Keratinocyte (primary cell): ENCODE measurements at regions not wholly inside any gene's neighbourhood (a gene's known extent, or its start where the extent isn't known, plus 50 kb on each side); places are given as distances from the start of the nearest gene placed in this dataset.

Experiments
- DNase-seq: peaks from one replicate; pipeline ENCODE4 v3.0.0-alpha.2; 2011; ENCODE audit warnings: low read depth, missing footprints, low spot score
- FAIRE-seq: peaks from 2 replicates; lab custom pipeline; 2011; peaks lifted over from hg19 to GRCh38; lab: Jason Lieb, UNC
- H2AFZ ChIP-seq: 2 replicates; pipeline ENCODE4 v1.6.0; 2012; ENCODE audit warnings: low read length, control low read depth, inconsistent platforms; ENCODE audit not compliant: control insufficient read depth
- H3K27ac ChIP-seq: 2 replicates; pipeline ENCODE4 v1.5.1; 2011; ENCODE audit warnings: low read length; ENCODE audit not compliant: control insufficient read depth, insufficient read depth
- H3K27me3 ChIP-seq: 3 replicates; pipeline ENCODE4 v1.6.0; 2011; ENCODE audit warnings: low read length; ENCODE audit not compliant: control insufficient read depth, insufficient read depth; ENCODE audit errors: extremely low read depth
- H3K36me3 ChIP-seq, 2 experiments: 2 replicates in 1 of 2; 3 replicates in 1 of 2; pipeline ENCODE4 v1.5.1; 2011; ENCODE audit warnings: low read length in 2 of 2, mild to moderate bottlenecking in 1 of 2; ENCODE audit not compliant: control insufficient read depth in 2 of 2, insufficient read depth in 2 of 2; ENCODE audit errors: extremely low read depth in 1 of 2
- H3K4me1 ChIP-seq: 3 replicates; pipeline ENCODE4 v1.5.1; 2011; ENCODE audit warnings: low read length; ENCODE audit not compliant: control insufficient read depth, insufficient read depth; ENCODE audit errors: extremely low read depth
- H3K4me2 ChIP-seq: 3 replicates; pipeline ENCODE4 v1.6.0; 2011; ENCODE audit warnings: low read depth, low read length; ENCODE audit not compliant: control insufficient read depth, insufficient read depth; ENCODE audit errors: extremely low read depth
- H3K4me3 ChIP-seq, 3 experiments: fragments of 200-600 bp in 1 of 3; sonication (generic) in 1 of 3; 2 replicates in 2 of 3; 3 replicates in 1 of 3; pipeline ENCODE4 v1.5.1; 2011 to 2016; ENCODE audit warnings: low read length in 3 of 3, mild to moderate bottlenecking in 3 of 3, control low read depth in 2 of 3, inconsistent platforms in 1 of 3, low read depth in 1 of 3, mixed read lengths in 1 of 3, mixed run types in 1 of 3, moderate library complexity in 1 of 3; ENCODE audit not compliant: control insufficient read depth in 2 of 3, insufficient read depth in 2 of 3; ENCODE audit errors: extremely low read depth in 1 of 3
- H3K79me2 ChIP-seq: 2 replicates; pipeline ENCODE4 v1.6.0; 2012; ENCODE audit warnings: low read length; ENCODE audit not compliant: control insufficient read depth, insufficient read depth
- H3K9ac ChIP-seq: 3 replicates; pipeline ENCODE4 v1.6.0; 2011; ENCODE audit warnings: low read length; ENCODE audit not compliant: control insufficient read depth, insufficient read depth; ENCODE audit errors: extremely low read depth
- H3K9me1 ChIP-seq: 3 replicates; pipeline ENCODE4 v1.6.0; 2011; ENCODE audit warnings: low read length; ENCODE audit not compliant: control insufficient read depth, insufficient read depth; ENCODE audit errors: extremely low read depth
- H3K9me3 ChIP-seq: 2 replicates; pipeline ENCODE4 v1.5.1; 2012; ENCODE audit warnings: low read depth, low read length; ENCODE audit not compliant: control insufficient read depth
- H4K20me1 ChIP-seq: 3 replicates; pipeline ENCODE4 v1.6.0; 2011; ENCODE audit warnings: low read length; ENCODE audit not compliant: control insufficient read depth, insufficient read depth; ENCODE audit errors: extremely low read depth
- EZH2 ChIP-seq: IDR thresholded peaks from one replicate; pipeline ENCODE4 v1.6.1; 2012; ENCODE audit warnings: inconsistent platforms, mild to moderate bottlenecking, low read length, moderate library complexity
- dilution Hi-C: fragments of 300-500 bp; cut with MboI; formaldehyde crosslinking; loops from one replicate; pipeline ENCODE4 v1.7.0; 2020; ENCODE audit warnings: low sequenced_read_pairs; ENCODE audit not compliant: extremely low pct_ligation_motif_present
- TF ChIP-seq, protein P1 (sequence below), 3 experiments: IDR thresholded peaks in 1 of 3; conservative IDR thresholded peaks in 1 of 3; optimal IDR thresholded peaks in 1 of 3; 2 replicates in 2 of 3; 3 replicates in 1 of 3; pipeline versions ENCODE3 to v1.5.1; 2011; ENCODE audit warnings: low read length in 3 of 3, mild to moderate bottlenecking in 3 of 3, moderate library complexity in 2 of 3, control low read depth in 1 of 3, inconsistent platforms in 1 of 3; ENCODE audit not compliant: insufficient read depth in 2 of 3; ENCODE audit errors: extremely low read depth in 1 of 3

DNA sequence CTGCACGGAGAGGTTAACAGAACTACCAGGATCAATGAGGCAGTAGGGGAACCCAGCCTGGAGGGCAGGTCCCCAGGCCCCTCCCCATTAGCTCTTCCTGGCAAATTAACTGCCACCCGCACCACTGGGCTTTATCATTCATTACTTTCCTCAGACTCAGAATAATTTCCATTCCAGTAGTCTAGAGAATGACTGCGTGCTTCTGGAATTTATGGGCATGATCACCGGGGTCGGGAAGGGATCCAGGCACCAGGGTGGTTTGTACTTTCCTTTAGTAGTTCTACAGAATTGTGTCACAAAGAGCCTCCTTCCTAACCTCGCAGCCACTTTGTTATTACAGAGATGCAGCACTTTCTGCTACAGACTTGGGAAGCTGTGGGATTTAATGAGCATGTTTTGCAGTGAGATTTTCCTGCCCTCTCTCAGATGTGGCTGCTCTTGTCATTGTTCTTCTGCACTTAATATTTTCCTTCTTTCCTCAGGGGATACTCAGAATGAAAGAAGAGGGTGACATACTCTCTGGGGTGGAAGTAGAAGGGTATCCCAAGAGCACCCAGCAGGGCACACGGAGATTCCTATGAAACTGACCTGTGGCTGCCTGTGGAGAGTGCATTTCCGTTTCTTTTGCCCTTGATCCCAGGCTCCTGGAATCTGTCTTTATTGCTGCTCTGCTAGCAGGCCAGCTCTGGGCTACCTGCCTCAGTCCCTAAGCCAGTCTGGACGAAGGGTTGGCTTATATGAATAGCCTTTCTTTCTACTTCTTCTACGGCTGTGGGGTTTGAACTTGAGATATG lies 285.0 kb upstream of the SLC10A2 start:
- H3K27me3 ChIP-seq = no peaks in the 10 kb centered on the region
- H3K79me2 ChIP-seq = no peaks in the 10 kb centered on the region
- no peak for DNase-seq
- no peaks in the 10 kb centered on the region for H4K20me1 ChIP-seq
- dilution Hi-C loops = no loop called here
- H3K9me3 ChIP-seq = no peaks in the 10 kb centered on the region
- peak overlapping the region; percentile 74 for H2AFZ ChIP-seq
- no peak overlapping the region for H3K9ac ChIP-seq
- peak overlapping the region in 2 of 3 experiments; percentile 4 to 10 for H3K4me3 ChIP-seq
- H3K4me1 ChIP-seq = peaks cover 9% of the 10 kb centered on the region
- TF ChIP-seq, protein P1, sequence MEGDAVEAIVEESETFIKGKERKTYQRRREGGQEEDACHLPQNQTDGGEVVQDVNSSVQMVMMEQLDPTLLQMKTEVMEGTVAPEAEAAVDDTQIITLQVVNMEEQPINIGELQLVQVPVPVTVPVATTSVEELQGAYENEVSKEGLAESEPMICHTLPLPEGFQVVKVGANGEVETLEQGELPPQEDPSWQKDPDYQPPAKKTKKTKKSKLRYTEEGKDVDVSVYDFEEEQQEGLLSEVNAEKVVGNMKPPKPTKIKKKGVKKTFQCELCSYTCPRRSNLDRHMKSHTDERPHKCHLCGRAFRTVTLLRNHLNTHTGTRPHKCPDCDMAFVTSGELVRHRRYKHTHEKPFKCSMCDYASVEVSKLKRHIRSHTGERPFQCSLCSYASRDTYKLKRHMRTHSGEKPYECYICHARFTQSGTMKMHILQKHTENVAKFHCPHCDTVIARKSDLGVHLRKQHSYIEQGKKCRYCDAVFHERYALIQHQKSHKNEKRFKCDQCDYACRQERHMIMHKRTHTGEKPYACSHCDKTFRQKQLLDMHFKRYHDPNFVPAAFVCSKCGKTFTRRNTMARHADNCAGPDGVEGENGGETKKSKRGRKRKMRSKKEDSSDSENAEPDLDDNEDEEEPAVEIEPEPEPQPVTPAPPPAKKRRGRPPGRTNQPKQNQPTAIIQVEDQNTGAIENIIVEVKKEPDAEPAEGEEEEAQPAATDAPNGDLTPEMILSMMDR (optimal IDR thresholded peaks at IDR 0.05 in 1 of 3, IDR thresholded peaks at IDR 0.05 in 1 of 3, conservative IDR thresholded peaks at IDR 0.05 in 1 of 3; ENCODE audit: extremely low read depth in 1 of 3, insufficient read depth in 2 of 3, low read length in 3 of 3) = no peak
- TF ChIP-seq EZH2 = no peak
- H3K9me1 ChIP-seq = no peaks in the 10 kb centered on the region
- no peaks in the 10 kb centered on the region for H3K36me3 ChIP-seq
- peak overlapping the region; percentile 32 for H3K4me2 ChIP-seq
- FAIRE-seq = peak; percentile 32
- no peak overlapping the region for H3K27ac ChIP-seq

DNA sequence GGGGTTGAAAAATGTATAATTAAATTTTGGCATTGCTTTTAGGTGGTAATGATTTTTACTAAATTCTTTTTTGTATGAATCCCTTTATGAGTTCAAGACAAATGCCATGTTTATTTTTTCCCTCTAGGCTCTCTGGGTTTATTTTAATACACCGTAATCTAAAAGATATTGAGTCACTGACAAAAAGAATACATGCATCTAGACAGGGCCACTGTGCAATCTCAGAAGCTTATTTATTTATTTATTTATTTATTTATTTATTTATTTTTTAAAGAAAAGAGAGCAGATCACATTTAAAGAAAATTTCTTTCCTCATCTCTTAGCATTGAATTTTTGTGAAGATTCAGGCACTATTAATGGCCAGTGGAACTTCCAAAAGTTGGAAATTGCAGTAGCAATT lies 283.9 kb upstream of the SLC10A2 start:
- dilution Hi-C loops = no loop called here

More for the DNA sequence above, 283.9 kb upstream of the SLC10A2 start:
- H3K27ac ChIP-seq = no peak overlapping the region
- H3K36me3 ChIP-seq = no peaks in the 10 kb centered on the region
- no peak overlapping the region for H3K9ac ChIP-seq
- no peaks in the 10 kb centered on the region for H4K20me1 ChIP-seq
- no peak overlapping the region for H3K4me2 ChIP-seq
- no peaks in the 10 kb centered on the region for H3K27me3 ChIP-seq
- H3K4me3 ChIP-seq = no peak overlapping the region
- no peak for DNase-seq
- H3K9me1 ChIP-seq = no peaks in the 10 kb centered on the region
- FAIRE-seq = no peak
- no peak for TF ChIP-seq EZH2
- TF ChIP-seq, protein P1 (optimal IDR thresholded peaks at IDR 0.05 in 1 of 3, IDR thresholded peaks at IDR 0.05 in 1 of 3, conservative IDR thresholded peaks at IDR 0.05 in 1 of 3; ENCODE audit: extremely low read depth in 1 of 3, insufficient read depth in 2 of 3, low read length in 3 of 3) = no peak
- no peaks in the 10 kb centered on the region for H3K9me3 ChIP-seq
- no peak overlapping the region for H2AFZ ChIP-seq
- no peaks in the 10 kb centered on the region for H3K79me2 ChIP-seq
- H3K4me1 ChIP-seq = peaks cover 9% of the 10 kb centered on the region
